HG03060 (cell line): ENCODE measurements at regions not wholly inside any gene's neighbourhood (a gene's known extent, or its start where the extent isn't known, plus 50 kb on each side); places are given as distances from the start of the nearest gene placed in this dataset.

Experiments
- ATAC-seq: cut with Tn5 transposase; IDR thresholded peaks from one replicate; pipeline ENCODE4 v1.9.1; 2021; ENCODE audit warnings: low read depth, moderate number of reproducible peaks; ENCODE audit not compliant: unreplicated experiment

GRCh38 chr1:240004086-240004749 lies 87.5 kb upstream of the FMN2 start:
- ATAC-seq: no peak

- ATAC-seq: no peak
Measured at GRCh38 chr1:240005997-240006650, 85.6 kb upstream of the FMN2 start.

DNA sequence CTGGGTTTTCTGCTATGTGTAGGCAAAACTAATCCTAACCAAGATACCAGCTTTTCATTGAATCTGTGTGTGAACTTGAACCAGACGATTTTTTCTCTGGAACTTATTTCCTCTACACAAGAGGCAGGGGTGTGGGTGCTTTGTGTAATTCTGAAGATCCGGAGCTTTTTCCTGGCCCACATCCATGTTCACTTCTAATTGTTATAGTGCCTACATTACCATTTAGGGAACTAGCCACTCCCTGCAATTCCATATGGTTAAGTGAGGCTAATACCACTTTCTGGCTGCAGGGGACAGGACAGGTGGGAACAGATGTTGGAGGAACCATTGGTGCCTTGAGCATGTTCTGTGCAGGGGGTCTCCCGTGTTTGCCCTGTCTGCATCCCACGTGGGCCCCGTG lies 83.4 kb upstream of the FMN2 start:
- no peak for ATAC-seq

- no peak for ATAC-seq
Measured at GRCh38 chr1:240014051-240014450, 77.6 kb upstream of the FMN2 start.

GRCh38 chr1:240018617-240019016 lies 73.1 kb upstream of the FMN2 start:
- ATAC-seq: no peak

GRCh38 chr1:240019524-240019923 lies 72.2 kb upstream of the FMN2 start:
- no peak for ATAC-seq

DNA sequence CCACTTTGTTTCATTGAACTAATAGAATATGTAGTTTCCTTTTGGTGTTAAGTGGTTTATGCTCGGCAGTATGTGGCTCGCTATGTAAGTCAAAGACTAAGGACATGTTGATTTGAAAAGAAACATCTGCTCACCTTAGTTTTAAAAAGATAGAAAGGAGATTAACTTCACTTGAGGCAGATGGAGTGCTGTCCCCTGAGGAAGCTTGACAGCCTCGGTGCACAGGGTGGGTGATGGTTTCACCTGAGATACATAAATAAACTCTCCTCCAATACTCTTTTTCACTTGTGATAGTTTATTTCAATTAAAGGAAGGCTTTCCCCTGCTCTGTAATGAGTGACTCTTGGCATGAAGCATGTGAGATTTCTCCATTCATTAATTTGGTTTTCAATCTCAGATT lies 70.8 kb upstream of the FMN2 start:
- no peak for ATAC-seq

DNA sequence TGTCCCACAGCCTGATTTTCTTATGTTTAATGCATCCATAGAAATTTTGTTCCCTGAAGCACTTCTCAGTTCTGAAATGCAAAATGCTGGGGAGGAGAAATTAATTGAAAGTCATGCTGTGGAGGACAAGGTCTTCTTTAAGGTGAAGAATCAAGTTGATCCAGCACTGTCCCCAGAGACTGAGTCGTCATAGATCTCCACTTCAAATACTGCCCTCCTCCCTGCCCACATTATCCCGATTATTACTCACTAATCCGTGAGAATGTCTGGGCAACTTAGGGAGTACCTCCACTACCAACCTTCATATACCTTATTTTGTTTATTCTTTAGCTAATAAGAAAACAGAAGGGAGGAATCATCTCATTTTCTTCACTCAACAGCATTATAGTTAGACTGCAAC lies 70.0 kb upstream of the FMN2 start:
- no peak for ATAC-seq

DNA sequence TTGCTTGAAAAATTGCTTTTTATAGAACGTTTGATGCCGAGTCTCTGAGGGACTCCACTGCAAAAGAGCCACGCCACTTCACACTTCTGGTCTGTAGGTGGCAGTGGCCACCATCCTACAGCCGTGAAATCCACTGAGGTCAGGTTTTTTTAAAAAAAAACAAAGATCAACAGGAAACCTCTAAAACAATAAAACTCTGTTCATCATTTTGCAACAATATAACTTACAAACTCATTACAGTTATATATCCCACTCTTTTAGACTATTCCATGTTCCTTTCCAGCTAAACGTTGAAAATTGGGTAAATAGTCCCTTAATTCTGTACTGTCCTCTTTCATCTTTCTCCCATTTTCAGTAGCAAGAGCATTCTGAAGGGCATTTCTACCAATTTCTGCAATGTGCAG lies 64.6 kb upstream of the FMN2 start:
- no peak for ATAC-seq

GRCh38 chr1:240029418-240029817 lies 62.3 kb upstream of the FMN2 start:
- no peak for ATAC-seq

GRCh38 chr1:240030236-240030635 lies 61.4 kb upstream of the FMN2 start:
- ATAC-seq: no peak

GRCh38 chr1:240031009-240031408 lies 60.7 kb upstream of the FMN2 start:
- no peak for ATAC-seq

DNA sequence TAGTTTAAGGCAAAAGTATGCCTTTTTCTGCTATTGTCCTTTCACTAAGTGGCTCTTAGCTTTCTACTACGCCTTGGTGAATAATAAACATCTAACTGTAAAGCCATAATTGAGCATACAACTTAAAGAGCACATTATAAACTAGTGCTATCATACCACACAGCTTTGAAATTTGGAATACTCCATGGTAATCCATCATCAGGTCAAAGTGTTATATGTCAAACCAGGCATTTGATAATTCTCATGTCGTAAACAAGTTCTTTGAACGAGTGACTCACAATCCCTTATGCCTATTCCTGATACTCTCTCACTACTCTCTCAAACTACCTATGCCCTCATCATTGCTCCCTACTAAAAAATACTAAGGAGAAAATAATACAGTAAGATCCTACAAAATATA lies 60.3 kb upstream of the FMN2 start:
- no peak for ATAC-seq

DNA sequence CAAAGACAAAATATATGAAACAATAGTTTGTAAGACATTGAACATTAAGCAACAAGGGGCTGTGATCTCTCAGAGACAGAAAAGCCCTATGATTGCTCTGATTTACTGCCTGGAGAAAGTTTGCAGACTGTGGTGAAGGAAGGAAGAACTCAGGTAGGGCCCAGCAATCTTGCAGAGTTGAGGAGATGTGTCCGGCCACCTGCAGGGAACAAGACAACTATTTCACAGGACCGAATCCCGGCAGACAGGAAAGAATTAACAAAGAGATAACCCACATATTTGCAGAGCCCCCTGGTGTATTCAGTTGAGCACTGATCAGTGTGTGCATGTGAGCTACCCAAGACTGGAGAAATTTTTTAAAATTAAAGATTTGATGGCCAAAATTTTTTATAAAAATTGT lies 58.3 kb upstream of the FMN2 start:
- no peak for ATAC-seq

DNA sequence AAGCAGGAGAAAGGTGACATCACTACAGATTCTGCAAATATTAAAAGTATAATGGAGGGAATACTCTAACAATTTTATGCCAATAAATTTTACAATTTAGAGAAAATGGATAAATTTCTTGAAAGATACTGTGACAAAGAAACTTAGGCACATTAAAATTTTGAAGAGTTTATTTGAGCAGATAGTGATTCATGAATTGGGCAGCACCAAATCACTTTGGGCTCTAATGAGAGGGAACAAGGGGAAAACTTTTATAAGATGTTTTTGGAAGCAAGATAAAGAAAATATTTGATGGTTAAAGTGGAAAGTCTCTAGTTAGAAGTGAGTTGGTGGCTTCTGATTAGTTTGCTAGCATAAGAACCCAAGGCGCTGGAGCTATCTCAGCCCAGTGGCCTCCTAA lies 55.2 kb upstream of the FMN2 start:
- no peak for ATAC-seq
